Nephron progenitor cell (in vitro differentiated cells): ENCODE measurements at regions not wholly inside any gene's neighbourhood (a gene's known extent, or its start where the extent isn't known, plus 50 kb on each side); places are given as distances from the start of the nearest gene placed in this dataset.

Experiments used
- DNase-seq: peaks from one replicate; pipeline ENCODE4 v3.0.0; 2021
- H3K27ac Mint-ChIP-seq: 2 replicates; pipeline ENCODE4 v1.8.0; 2021; ENCODE audit warnings: mild to moderate bottlenecking, moderate library complexity, mixed read lengths
- H3K27me3 Mint-ChIP-seq: 2 replicates; pipeline ENCODE4 v1.8.0; 2021; ENCODE audit warnings: mild to moderate bottlenecking, low read depth, mixed read lengths; ENCODE audit not compliant: poor library complexity
- H3K36me3 Mint-ChIP-seq: 2 replicates; pipeline ENCODE4 v1.8.0; 2021; ENCODE audit warnings: low read depth, mixed read lengths
- H3K4me1 Mint-ChIP-seq: 2 replicates; pipeline ENCODE4 v1.8.0; 2021; ENCODE audit warnings: mixed read lengths
- H3K4me3 Mint-ChIP-seq: 2 replicates; pipeline ENCODE4 v1.8.0; 2021; ENCODE audit warnings: mild to moderate bottlenecking, moderate library complexity, mixed read lengths
- H3K9me3 Mint-ChIP-seq: 2 replicates; pipeline ENCODE4 v1.8.0; 2021; ENCODE audit warnings: mild to moderate bottlenecking, moderate library complexity, mixed read lengths
- CTCF ChIP-seq: fragments of 200-600 bp; sonication (generic); IDR thresholded peaks from 2 replicates; pipeline ENCODE4 v1.5.0; 2021; ENCODE audit warnings: antibody characterized with exemption

DNA sequence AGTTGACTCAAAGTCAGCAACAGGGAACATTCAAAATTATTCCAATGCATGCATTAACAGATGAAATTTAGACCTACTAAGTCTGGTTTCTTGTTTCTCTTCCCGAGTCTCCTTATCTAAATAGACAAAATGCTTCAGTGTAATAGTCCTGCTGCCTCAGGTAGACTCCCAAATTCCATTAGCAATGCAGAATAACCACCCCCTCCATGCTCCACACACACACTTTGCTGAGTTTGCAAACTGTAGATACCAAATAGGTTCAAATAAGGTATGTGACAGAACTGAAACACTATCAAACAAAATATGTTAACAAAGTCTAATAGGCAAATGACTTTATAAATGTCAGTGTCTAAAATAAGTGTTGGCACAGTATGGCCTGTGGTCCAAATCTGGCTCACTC lies 451.1 kb upstream of the SOX5 start:
- no peak overlapping the region for H3K4me3 Mint-ChIP-seq
- no peaks in the 10 kb centered on the region for H3K9me3 Mint-ChIP-seq
- TF ChIP-seq CTCF: no peak

GRCh38 chr12:24398605-24399004 lies 449.1 kb upstream of the SOX5 start:
- no peak overlapping the region for H3K4me3 Mint-ChIP-seq
- DNase-seq: no peak
- H3K9me3 Mint-ChIP-seq: no peaks in the 10 kb centered on the region
- no peak for TF ChIP-seq CTCF
- H3K4me1 Mint-ChIP-seq: peaks cover 24% of the 10 kb centered on the region
- H3K27ac Mint-ChIP-seq: no peak overlapping the region
- no peaks in the 10 kb centered on the region for H3K36me3 Mint-ChIP-seq
- no peaks in the 10 kb centered on the region for H3K27me3 Mint-ChIP-seq

More for the DNA sequence above, 451.1 kb upstream of the SOX5 start:
- no peaks in the 10 kb centered on the region for H3K36me3 Mint-ChIP-seq
- no peak for DNase-seq
- peaks cover 10% of the 10 kb centered on the region for H3K4me1 Mint-ChIP-seq
- H3K27me3 Mint-ChIP-seq: no peaks in the 10 kb centered on the region
- no peak overlapping the region for H3K27ac Mint-ChIP-seq

GRCh38 chr12:24396224-24396623 lies 446.8 kb upstream of the SOX5 start:
- H3K9me3 Mint-ChIP-seq: peaks cover 14% of the 10 kb centered on the region
- H3K27ac Mint-ChIP-seq: peak overlapping the region; percentile 36
- DNase-seq: no peak
- no peak overlapping the region for H3K4me3 Mint-ChIP-seq
- H3K4me1 Mint-ChIP-seq: peaks cover 24% of the 10 kb centered on the region
- H3K27me3 Mint-ChIP-seq: no peaks in the 10 kb centered on the region
- peaks cover 12% of the 10 kb centered on the region for H3K36me3 Mint-ChIP-seq
- no peak for TF ChIP-seq CTCF

- Mint-ChIP-seq H3K27ac (no peak overlapping the region), H3K4me1 (peaks cover 24% of the 10 kb centered on the region), H3K27me3 (no peaks in the 10 kb centered on the region), H3K4me3 (no peak overlapping the region), H3K9me3 (peaks cover 34% of the 10 kb centered on the region), H3K36me3 (peaks cover 24% of the 10 kb centered on the region)
- TF ChIP-seq CTCF: no peak
- no peak for DNase-seq
These were observed 444.8 kb upstream of the SOX5 start for GRCh38 chr12:24394246-24394645.

GRCh38 chr12:24393071-24393470 lies 443.6 kb upstream of the SOX5 start:
- no peak for TF ChIP-seq CTCF
- DNase-seq: no peak
- no peaks in the 10 kb centered on the region for H3K27me3 Mint-ChIP-seq
- no peak overlapping the region for H3K27ac Mint-ChIP-seq
- peaks cover 38% of the 10 kb centered on the region for H3K9me3 Mint-ChIP-seq
- H3K4me3 Mint-ChIP-seq: no peak overlapping the region
- H3K36me3 Mint-ChIP-seq: peaks cover 25% of the 10 kb centered on the region
- H3K4me1 Mint-ChIP-seq: peaks cover 24% of the 10 kb centered on the region

- Mint-ChIP-seq H3K27me3 (no peaks in the 10 kb centered on the region), H3K4me1 (peaks cover 7% of the 10 kb centered on the region), H3K27ac (no peak overlapping the region), H3K4me3 (no peak overlapping the region), H3K36me3 (peaks cover 25% of the 10 kb centered on the region), H3K9me3 (peaks cover 38% of the 10 kb centered on the region)
- TF ChIP-seq CTCF: no peak
- no peak for DNase-seq
These were observed 439.9 kb upstream of the SOX5 start for GRCh38 chr12:24389394-24389793.
